Pancreas (tissue), 10 donors: ENCODE measurements at regions not wholly inside any gene's neighbourhood (a gene's known extent, or its start where the extent isn't known, plus 50 kb on each side); places are given as distances from the start of the nearest gene placed in this dataset.

Source experiments
- ATAC-seq, 4 donors: fragments of 200-7000 bp; cut with Tn5 transposase; one replicate each; pipeline versions ENCODE4 v1.8.0 to v1.9.1; 2020; ENCODE audit warnings: mild to moderate bottlenecking in 4 of 4, moderate library complexity in 4 of 4
- DNase-seq, 6 donors: peaks; one replicate each; pipeline ENCODE4 v3.0.0-alpha.2; 2020
- FAIRE-seq: peaks from 2 replicates; lab custom pipeline; 2012; peaks lifted over from hg19 to GRCh38; lab: Jason Lieb, UNC
- H3K27ac ChIP-seq, 4 donors: fragments of 200-600 bp; sonication (generic); 1 replicate in 3 of 4; 2 replicates in 1 of 4; pipeline versions ENCODE4 v1.5.0 to v1.8.0; 2020
- H3K27me3 ChIP-seq, 4 donors: fragments of 200-600 bp; one replicate each; pipeline ENCODE4 v1.8.0; 2021
- H3K36me3 ChIP-seq, 3 donors: fragments of 200-600 bp; sonication (generic) in 1 of 3; one replicate each; pipeline versions ENCODE4 v1.5.0 to v1.8.0; 2020 to 2021
- H3K4me1 ChIP-seq, 3 donors: fragments of 200-600 bp; one replicate each; pipeline ENCODE4 v1.8.0; 2021
- H3K4me3 ChIP-seq, 4 donors: fragments of 200-600 bp; sonication (generic) in 2 of 4; one replicate each; pipeline versions ENCODE4 v1.5.0 to v1.8.0; 2020 to 2021
- H3K9me3 ChIP-seq, 4 donors: fragments of 200-600 bp; one replicate each; pipeline ENCODE4 v1.8.0; 2021
- WGBS, 2 donors: extraction: QIAGEN DNeasy Blood & Tissue Kit; methylation state at CpG; one replicate each; pipeline ENCODE4 v1.1.7; 2013; 5-methylcytosine and 5-hydroxymethylcytosine counted together
- intact Hi-C, 3 donors: fragments of 100-400 bp; cut with DNase I; formaldehyde crosslinking; loops; one replicate each; pipeline versions ENCODE4 v1.11.1 to v1.14.2; 2022
- TF ChIP-seq, protein P1 (sequence below), 4 donors: fragments of 200-600 bp; sonication (generic) in 3 of 4; IDR thresholded peaks; one replicate each; pipeline versions ENCODE4 v1.5.0 to v1.8.0; 2021; ENCODE audit warnings: antibody characterized with exemption in 4 of 4
- donor health status: healthy with polysubstance abuse.
- donor health status: DM: no; HTN: no; CAD: no; lungs with moderate emphysema.
- donor health status: DM: no; HTN: no; CAD: no.
- donor health status: control.
- donor health status: control.
- donor health status: Bipolar disorder and iron deficiency.
- donor health status: DM: yes; HTN: yes; CAD: no.
- donor health status: DM: no; HTN: no; CAD: no.
- donor health status: DM: no; HTN: no; CAD: no.
- donor health status: DM: yes; HTN: yes; CAD: no.

DNA sequence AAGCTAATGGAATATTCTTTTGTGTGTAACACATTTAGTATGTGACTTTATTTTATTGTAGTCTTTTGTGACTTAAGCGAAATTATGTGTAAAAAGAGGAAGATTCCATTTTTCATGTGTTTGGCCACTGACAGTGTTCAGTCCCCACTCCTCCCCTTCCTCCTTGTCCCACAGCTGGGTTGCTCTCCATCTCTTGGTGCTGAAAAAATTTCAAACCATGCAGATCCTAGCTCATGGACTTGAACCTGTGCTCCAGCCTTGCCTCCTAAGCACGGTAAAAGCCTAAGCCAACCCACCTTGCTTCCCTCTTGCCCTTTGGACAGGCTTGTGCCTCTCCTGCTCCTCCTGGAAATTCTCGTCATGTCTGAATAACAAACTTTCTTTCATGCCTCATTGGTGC lies 2008.5 kb upstream of the TENM3 start:
- H3K4me3 ChIP-seq, result no peak overlapping the region
- no peaks in the 10 kb centered on the region for H3K36me3 ChIP-seq
- H3K9me3 ChIP-seq, result no peaks in the 10 kb centered on the region
- intact Hi-C loops, result no loop called here
- no peak for FAIRE-seq
- DNase-seq, result no peak
- TF ChIP-seq, protein P1, sequence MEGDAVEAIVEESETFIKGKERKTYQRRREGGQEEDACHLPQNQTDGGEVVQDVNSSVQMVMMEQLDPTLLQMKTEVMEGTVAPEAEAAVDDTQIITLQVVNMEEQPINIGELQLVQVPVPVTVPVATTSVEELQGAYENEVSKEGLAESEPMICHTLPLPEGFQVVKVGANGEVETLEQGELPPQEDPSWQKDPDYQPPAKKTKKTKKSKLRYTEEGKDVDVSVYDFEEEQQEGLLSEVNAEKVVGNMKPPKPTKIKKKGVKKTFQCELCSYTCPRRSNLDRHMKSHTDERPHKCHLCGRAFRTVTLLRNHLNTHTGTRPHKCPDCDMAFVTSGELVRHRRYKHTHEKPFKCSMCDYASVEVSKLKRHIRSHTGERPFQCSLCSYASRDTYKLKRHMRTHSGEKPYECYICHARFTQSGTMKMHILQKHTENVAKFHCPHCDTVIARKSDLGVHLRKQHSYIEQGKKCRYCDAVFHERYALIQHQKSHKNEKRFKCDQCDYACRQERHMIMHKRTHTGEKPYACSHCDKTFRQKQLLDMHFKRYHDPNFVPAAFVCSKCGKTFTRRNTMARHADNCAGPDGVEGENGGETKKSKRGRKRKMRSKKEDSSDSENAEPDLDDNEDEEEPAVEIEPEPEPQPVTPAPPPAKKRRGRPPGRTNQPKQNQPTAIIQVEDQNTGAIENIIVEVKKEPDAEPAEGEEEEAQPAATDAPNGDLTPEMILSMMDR (IDR thresholded peaks at IDR 0.05), result no peak
- H3K4me1 ChIP-seq, result no peaks in the 10 kb centered on the region
- H3K27me3 ChIP-seq, result no peaks in the 10 kb centered on the region
- no peak for ATAC-seq
- H3K27ac ChIP-seq, result no peak overlapping the region
- 55 to 78% methylated on average over 3 of the region's 3 CpGs for WGBS, 2 donors

DNA sequence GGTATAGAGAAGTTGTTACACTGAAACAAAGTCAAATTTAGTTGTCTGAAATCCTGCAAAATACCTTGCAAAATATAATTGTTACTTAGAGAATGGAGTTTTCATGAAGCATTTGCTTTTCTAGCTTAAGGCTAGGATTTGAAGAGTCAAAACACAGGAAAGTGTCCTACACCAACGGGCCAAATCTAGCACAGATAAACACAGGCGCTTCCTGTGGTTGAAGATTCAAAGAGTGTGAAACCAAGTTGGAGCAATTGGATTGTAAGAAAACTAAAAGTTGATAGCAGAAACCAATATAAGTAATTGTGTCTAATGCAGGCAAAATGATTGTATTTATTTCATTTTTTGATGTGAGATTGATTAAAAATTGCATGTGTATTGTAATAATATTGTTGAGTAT lies 2002.5 kb upstream of the TENM3 start:
- intact Hi-C loops, result no loop called here
- DNase-seq (no peak), FAIRE-seq (no peak), ATAC-seq (no peak)
- H3K4me1 ChIP-seq, result no peaks in the 10 kb centered on the region
- H3K27me3 ChIP-seq, result no peaks in the 10 kb centered on the region
- no peaks in the 10 kb centered on the region for H3K36me3 ChIP-seq
- TF ChIP-seq, protein P1 (IDR thresholded peaks at IDR 0.05), result no peak
- no peak overlapping the region for H3K27ac ChIP-seq
- H3K4me3 ChIP-seq, result no peak overlapping the region
- 79 to 86% methylated on average over 2 of the region's 2 CpGs for WGBS, 2 donors
- H3K9me3 ChIP-seq, result no peaks in the 10 kb centered on the region

DNA sequence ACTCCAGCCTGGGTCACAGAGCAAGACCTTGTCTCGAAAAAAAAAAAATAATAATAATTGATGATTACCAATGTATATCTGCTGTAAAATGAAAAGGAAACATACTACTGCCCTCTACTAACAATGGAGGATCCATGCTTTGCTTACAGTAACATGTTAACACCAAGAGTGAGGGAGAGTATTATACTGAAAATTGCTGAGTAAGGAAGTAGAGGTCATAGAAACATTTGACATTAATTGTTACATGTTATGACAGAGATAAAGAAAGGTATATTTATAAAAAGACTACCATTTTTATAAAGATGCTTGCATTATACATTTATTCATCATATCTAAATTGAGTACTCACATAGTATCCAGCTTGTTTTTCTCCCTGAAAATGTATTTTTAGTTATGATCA lies 1989.8 kb upstream of the TENM3 start:
- Histone ChIP-seq H3K9me3 (no peaks in the 10 kb centered on the region), H3K36me3 (no peaks in the 10 kb centered on the region), H3K27ac (no peak overlapping the region), H3K4me3 (no peak overlapping the region), H3K27me3 (no peaks in the 10 kb centered on the region), H3K4me1 (no peaks in the 10 kb centered on the region)
- WGBS, 2 donors, result 39 to 83% methylated on average over 1 of the region's 1 CpG
- TF ChIP-seq, protein P1 (IDR thresholded peaks at IDR 0.05), result no peak
- intact Hi-C loops, result no loop called here
- ATAC-seq, result no peak
- DNase-seq, result no peak
- no peak for FAIRE-seq

DNA sequence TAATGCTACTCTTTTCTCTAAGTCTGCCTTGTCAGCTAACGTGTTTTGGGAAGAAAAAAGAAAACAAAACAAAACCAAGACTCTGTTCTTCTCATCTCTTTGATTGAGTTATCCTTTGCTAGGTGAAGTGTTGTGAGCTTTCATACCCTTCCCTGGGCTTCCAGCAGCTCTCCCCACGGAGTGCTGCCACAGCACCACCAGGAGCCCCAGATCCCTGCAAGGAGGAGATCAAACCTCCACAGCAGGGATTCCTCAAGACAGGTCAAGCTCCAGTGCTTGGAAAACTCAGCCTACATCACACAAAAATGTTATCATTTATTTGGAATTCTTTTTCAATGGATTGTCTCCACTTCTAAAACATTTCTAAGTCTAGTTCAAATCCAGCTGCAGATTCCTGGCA lies 1981.9 kb upstream of the TENM3 start:
- DNase-seq, result no peak
- FAIRE-seq, result no peak
- H3K27ac ChIP-seq, result no peak overlapping the region
- TF ChIP-seq, protein P1 (IDR thresholded peaks at IDR 0.05), result no peak
- H3K4me3 ChIP-seq, result no peak overlapping the region
- 46 to 52% methylated on average over 2 of the region's 2 CpGs for WGBS, 2 donors
- no peaks in the 10 kb centered on the region for H3K36me3 ChIP-seq
- ATAC-seq, result no peak
- no peaks in the 10 kb centered on the region for H3K9me3 ChIP-seq
- H3K4me1 ChIP-seq, result no peaks in the 10 kb centered on the region
- intact Hi-C loops, result no loop called here
- H3K27me3 ChIP-seq, result no peaks in the 10 kb centered on the region

DNA sequence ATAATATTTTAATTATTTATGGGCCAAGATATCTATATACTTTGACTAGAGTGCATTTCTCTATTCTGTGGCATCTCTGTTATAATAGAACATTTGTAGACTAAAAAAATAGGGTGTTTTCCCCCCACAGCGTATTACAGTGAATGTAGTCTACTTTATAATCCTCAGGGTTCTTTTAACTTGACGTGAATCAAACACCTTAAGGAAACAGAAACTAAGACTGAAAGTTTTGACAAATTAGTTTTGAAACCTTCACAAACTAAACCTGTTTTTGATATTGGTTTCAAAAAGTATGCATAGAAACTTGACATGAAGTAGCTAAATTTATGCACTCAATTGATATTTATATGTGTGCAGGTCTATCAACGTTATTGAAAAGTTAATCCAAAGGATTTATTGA lies 1963.1 kb upstream of the TENM3 start:
- no peak for FAIRE-seq
- H3K9me3 ChIP-seq, result no peaks in the 10 kb centered on the region
- no peak overlapping the region for H3K27ac ChIP-seq
- H3K4me1 ChIP-seq, result no peaks in the 10 kb centered on the region
- H3K36me3 ChIP-seq, result no peaks in the 10 kb centered on the region
- intact Hi-C loops, result no loop called here
- no peak overlapping the region for H3K4me3 ChIP-seq
- TF ChIP-seq, protein P1 (IDR thresholded peaks at IDR 0.05), result no peak
- no peak for DNase-seq
- no peaks in the 10 kb centered on the region for H3K27me3 ChIP-seq
- WGBS, 2 donors, result 50 to 52% methylated on average over 3 of the region's 3 CpGs
- no peak for ATAC-seq
